ENCODE measurements at regions not wholly inside any gene's neighbourhood (a gene's known extent, or its start where the extent isn't known, plus 50 kb on each side); places are given as distances from the start of the nearest gene placed in this dataset.

DNA sequence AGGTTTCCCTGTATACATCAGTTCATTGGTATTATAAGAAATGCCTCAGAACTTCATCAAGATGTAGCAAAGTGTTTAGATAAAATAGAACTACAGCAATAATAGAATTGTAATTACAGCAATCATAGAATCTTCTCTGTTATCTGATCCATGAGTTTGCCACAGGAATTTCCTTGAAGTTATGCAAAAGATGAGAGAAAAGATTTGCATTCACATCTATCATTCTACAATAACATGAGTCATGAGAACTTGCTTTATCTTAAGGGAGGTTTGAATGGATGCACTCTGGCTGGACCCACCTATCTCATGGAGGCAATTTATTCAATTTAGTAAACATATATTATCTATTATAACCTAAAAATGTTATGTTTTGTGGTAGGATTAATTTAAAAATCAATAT lies 329.8 kb upstream of the EPHA7 start:
- TF ChIP-seq SIN3A (IDR thresholded peaks at IDR 0.05; ENCODE audit: borderline replicate concordance, insufficient read depth, low read length): no peak
- TF ChIP-seq FOXP2 (optimal IDR thresholded peaks at IDR 0.05; ENCODE audit: borderline replicate concordance, extremely low read depth, extremely low read length, insufficient read depth): no peak
- TF ChIP-seq, protein P1, sequence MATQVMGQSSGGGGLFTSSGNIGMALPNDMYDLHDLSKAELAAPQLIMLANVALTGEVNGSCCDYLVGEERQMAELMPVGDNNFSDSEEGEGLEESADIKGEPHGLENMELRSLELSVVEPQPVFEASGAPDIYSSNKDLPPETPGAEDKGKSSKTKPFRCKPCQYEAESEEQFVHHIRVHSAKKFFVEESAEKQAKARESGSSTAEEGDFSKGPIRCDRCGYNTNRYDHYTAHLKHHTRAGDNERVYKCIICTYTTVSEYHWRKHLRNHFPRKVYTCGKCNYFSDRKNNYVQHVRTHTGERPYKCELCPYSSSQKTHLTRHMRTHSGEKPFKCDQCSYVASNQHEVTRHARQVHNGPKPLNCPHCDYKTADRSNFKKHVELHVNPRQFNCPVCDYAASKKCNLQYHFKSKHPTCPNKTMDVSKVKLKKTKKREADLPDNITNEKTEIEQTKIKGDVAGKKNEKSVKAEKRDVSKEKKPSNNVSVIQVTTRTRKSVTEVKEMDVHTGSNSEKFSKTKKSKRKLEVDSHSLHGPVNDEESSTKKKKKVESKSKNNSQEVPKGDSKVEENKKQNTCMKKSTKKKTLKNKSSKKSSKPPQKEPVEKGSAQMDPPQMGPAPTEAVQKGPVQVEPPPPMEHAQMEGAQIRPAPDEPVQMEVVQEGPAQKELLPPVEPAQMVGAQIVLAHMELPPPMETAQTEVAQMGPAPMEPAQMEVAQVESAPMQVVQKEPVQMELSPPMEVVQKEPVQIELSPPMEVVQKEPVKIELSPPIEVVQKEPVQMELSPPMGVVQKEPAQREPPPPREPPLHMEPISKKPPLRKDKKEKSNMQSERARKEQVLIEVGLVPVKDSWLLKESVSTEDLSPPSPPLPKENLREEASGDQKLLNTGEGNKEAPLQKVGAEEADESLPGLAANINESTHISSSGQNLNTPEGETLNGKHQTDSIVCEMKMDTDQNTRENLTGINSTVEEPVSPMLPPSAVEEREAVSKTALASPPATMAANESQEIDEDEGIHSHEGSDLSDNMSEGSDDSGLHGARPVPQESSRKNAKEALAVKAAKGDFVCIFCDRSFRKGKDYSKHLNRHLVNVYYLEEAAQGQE (IDR thresholded peaks at IDR 0.05; ENCODE audit: insufficient read depth in 1 of 2, low read depth in 2 of 2, low read length in 2 of 2): no peak
- TF ChIP-seq TAF1 (IDR thresholded peaks at IDR 0.05; ENCODE audit: borderline replicate concordance, insufficient read depth, low read length): no peak
- no peak for TF ChIP-seq POLR2AphosphoS5 (IDR thresholded peaks at IDR 0.05; ENCODE audit: low read depth, low read length)

DNA sequence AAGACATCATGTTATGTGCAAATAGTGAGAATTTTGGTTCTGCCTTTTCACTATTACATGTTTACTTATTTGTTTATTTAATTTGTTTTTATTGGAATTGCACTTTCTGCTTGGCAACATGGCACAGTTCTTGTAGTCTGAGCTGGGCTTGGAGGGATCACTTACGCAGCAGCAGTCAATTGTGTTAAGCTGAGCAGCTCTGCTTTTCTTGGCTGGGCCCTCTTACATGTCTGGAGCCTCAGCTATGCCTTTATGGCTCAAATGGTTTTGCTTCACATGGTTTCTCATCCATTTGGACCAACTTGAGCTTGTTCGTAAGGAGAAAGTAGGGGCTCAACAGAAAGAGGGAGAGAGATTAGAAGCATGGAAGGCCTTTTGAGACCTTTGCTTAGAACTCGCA lies 327.5 kb upstream of the EPHA7 start:
- no peak for TF ChIP-seq FOXP2 (optimal IDR thresholded peaks at IDR 0.05; ENCODE audit: borderline replicate concordance, extremely low read depth, extremely low read length, insufficient read depth)
- no peak for TF ChIP-seq SIN3A (IDR thresholded peaks at IDR 0.05; ENCODE audit: borderline replicate concordance, insufficient read depth, low read length)
- no peak for TF ChIP-seq TAF1 (IDR thresholded peaks at IDR 0.05; ENCODE audit: borderline replicate concordance, insufficient read depth, low read length)
- TF ChIP-seq, protein P1 (IDR thresholded peaks at IDR 0.05; ENCODE audit: insufficient read depth in 1 of 2, low read depth in 2 of 2, low read length in 2 of 2): no peak
- no peak for TF ChIP-seq POLR2AphosphoS5 (IDR thresholded peaks at IDR 0.05; ENCODE audit: low read depth, low read length)

- no peak for TF ChIP-seq FOXP2 (optimal IDR thresholded peaks at IDR 0.05; ENCODE audit: borderline replicate concordance, extremely low read depth, extremely low read length, insufficient read depth)
- no peak for TF ChIP-seq TAF1 (IDR thresholded peaks at IDR 0.05; ENCODE audit: borderline replicate concordance, insufficient read depth, low read length)
- no peak for TF ChIP-seq SIN3A (IDR thresholded peaks at IDR 0.05; ENCODE audit: borderline replicate concordance, insufficient read depth, low read length)
- TF ChIP-seq, protein P1 (IDR thresholded peaks at IDR 0.05; ENCODE audit: insufficient read depth in 1 of 2, low read depth in 2 of 2, low read length in 2 of 2): no peak
- TF ChIP-seq POLR2AphosphoS5 (IDR thresholded peaks at IDR 0.05; ENCODE audit: low read depth, low read length): no peak
These were observed 325.9 kb upstream of the EPHA7 start for GRCh38 chr6:93745306-93745705.

- TF ChIP-seq, protein P1 (IDR thresholded peaks at IDR 0.05; ENCODE audit: insufficient read depth in 1 of 2, low read depth in 2 of 2, low read length in 2 of 2): no peak
- TF ChIP-seq FOXP2 (optimal IDR thresholded peaks at IDR 0.05; ENCODE audit: borderline replicate concordance, extremely low read depth, extremely low read length, insufficient read depth): no peak
- no peak for TF ChIP-seq TAF1 (IDR thresholded peaks at IDR 0.05; ENCODE audit: borderline replicate concordance, insufficient read depth, low read length)
- TF ChIP-seq SIN3A (IDR thresholded peaks at IDR 0.05; ENCODE audit: borderline replicate concordance, insufficient read depth, low read length): no peak
- no peak for TF ChIP-seq POLR2AphosphoS5 (IDR thresholded peaks at IDR 0.05; ENCODE audit: low read depth, low read length)
These were observed 315.7 kb upstream of the EPHA7 start for GRCh38 chr6:93735099-93735498.

DNA sequence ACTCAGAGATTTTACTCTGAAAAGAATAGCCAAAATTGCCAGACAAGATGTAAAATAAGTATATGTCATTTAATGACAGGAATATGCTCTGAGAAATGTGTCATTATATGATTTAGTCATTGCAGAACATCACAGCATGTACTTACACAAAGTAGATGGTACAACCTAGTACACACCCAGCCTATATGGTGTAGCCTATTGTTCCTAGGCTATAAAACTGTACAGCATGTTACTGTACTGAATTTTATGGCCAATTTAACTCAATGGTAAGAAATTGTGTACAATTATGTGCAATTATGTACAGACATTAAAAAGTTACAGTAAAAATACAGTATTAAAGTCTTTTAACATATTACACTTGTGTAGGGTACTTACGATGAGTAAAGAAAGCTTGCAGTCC lies 311.9 kb upstream of the EPHA7 start:
- no peak for TF ChIP-seq FOXP2 (optimal IDR thresholded peaks at IDR 0.05; ENCODE audit: borderline replicate concordance, extremely low read depth, extremely low read length, insufficient read depth)

All from PFSK-1 (cell line).